ENCODE measurements at regions not wholly inside any gene's neighbourhood (a gene's known extent, or its start where the extent isn't known, plus 50 kb on each side); places are given as distances from the start of the nearest gene placed in this dataset.

- no peak for TF ChIP-seq POLR2AphosphoS5 (IDR thresholded peaks at IDR 0.05)
- no peak for TF ChIP-seq POLR2A (IDR thresholded peaks at IDR 0.05)
Observed at GRCh38 chr13:86633346-86633745, 834.1 kb upstream of the SLITRK6 start.

All from sigmoid colon (tissue), 4 donors.